ENCODE measurements at regions not wholly inside any gene's neighbourhood (a gene's known extent, or its start where the extent isn't known, plus 50 kb on each side); places are given as distances from the start of the nearest gene placed in this dataset.

- TF ChIP-seq ZNF837 (tag by site-specific recombination; IDR thresholded peaks at IDR 0.05) (no peak), CTCF (tag by site-specific recombination; IDR thresholded peaks at IDR 0.05) (no peak), ZNF747 (tag by site-specific recombination; IDR thresholded peaks at IDR 0.05) (no peak)
Measured at GRCh38 chr16:7088711-7089110, 243.9 kb upstream of the RBFOX1 start.

Data from HEK293 (cell line).